ENCODE measurements at regions not wholly inside any gene's neighbourhood (a gene's known extent, or its start where the extent isn't known, plus 50 kb on each side); places are given as distances from the start of the nearest gene placed in this dataset.

- DNase-seq = no peak
These were observed 92.3 kb downstream of the CTAGE1 start for GRCh38 chr18:22325396-22325795.

GRCh38 chr18:22324191-22325131, 93.3 kb downstream of the CTAGE1 start:
- DNase-seq = peak; percentile 67

- peak; percentile 66 for DNase-seq
These were observed 95.4 kb downstream of the CTAGE1 start for GRCh38 chr18:22322243-22322691.

GRCh38 chr18:22320771-22321170, 96.9 kb downstream of the CTAGE1 start:
- no peak for DNase-seq

- peak; percentile 11 for DNase-seq
These were observed 97.6 kb downstream of the CTAGE1 start for GRCh38 chr18:22320155-22320554.

GRCh38 chr18:22318745-22319407, 98.8 kb downstream of the CTAGE1 start:
- no peak for DNase-seq

GRCh38 chr18:22314420-22314819, 103.3 kb downstream of the CTAGE1 start:
- DNase-seq = peak; percentile 22

- DNase-seq = no peak
These were observed 103.7 kb downstream of the CTAGE1 start for GRCh38 chr18:22314001-22314400.

- no peak for DNase-seq
These were observed 106.4 kb downstream of the CTAGE1 start for GRCh38 chr18:22311301-22311700.

- DNase-seq = no peak
These were observed 108.5 kb downstream of the CTAGE1 start for GRCh38 chr18:22309191-22309590.

GRCh38 chr18:22307528-22307927, 110.2 kb downstream of the CTAGE1 start:
- no peak for DNase-seq

GRCh38 chr18:22303927-22304326, 113.8 kb downstream of the CTAGE1 start:
- DNase-seq = no peak

GRCh38 chr18:22302144-22302543, 115.6 kb downstream of the CTAGE1 start:
- no peak for DNase-seq

- DNase-seq = no peak
These were observed 116.8 kb downstream of the CTAGE1 start for GRCh38 chr18:22300665-22301636.

- DNase-seq = no peak
These were observed 120.7 kb downstream of the CTAGE1 start for GRCh38 chr18:22297008-22297407.

- DNase-seq = no peak
These were observed 121.4 kb downstream of the CTAGE1 start for GRCh38 chr18:22296304-22296703.

- DNase-seq = no peak
These were observed 124.0 kb downstream of the GATA6 start for GRCh38 chr18:22293417-22293816.

- no peak for DNase-seq
These were observed 120.6 kb downstream of the GATA6 start for GRCh38 chr18:22290004-22290403.

- DNase-seq = no peak
These were observed 117.2 kb downstream of the GATA6 start for GRCh38 chr18:22286585-22286984.

- DNase-seq = no peak
These were observed 116.2 kb downstream of the GATA6 start for GRCh38 chr18:22285361-22286140.

GRCh38 chr18:22284581-22285360, 115.4 kb downstream of the GATA6 start:
- no peak for DNase-seq

Data from eye (tissue), 1 donor.